Hepatocyte (in vitro differentiated cells): ENCODE measurements at regions not wholly inside any gene's neighbourhood (a gene's known extent, or its start where the extent isn't known, plus 50 kb on each side); places are given as distances from the start of the nearest gene placed in this dataset. TPM values are rescaled to one million over a fixed set of nuclear protein-coding genes. Genes with fewer than 3 reads are reported as not detected.

Experiments
- DNase-seq: peaks from one replicate; pipeline ENCODE4 v3.0.0-alpha.2; 2016; ENCODE audit warnings: low spot score
- H2AFZ ChIP-seq: fragments of 200-600 bp; sonication (generic); 2 replicates; pipeline ENCODE4 v1.6.0; 2016; ENCODE audit warnings: antibody characterized with exemption, mild to moderate bottlenecking
- H3K27ac ChIP-seq: fragments of 200-600 bp; sonication (generic); 2 replicates; pipeline ENCODE4 v1.5.1; 2016; ENCODE audit warnings: mild to moderate bottlenecking
- H3K27me3 ChIP-seq: fragments of 200-600 bp; sonication (generic); 2 replicates; pipeline ENCODE4 v1.6.1; 2016
- H3K36me3 ChIP-seq: fragments of 200-600 bp; sonication (generic); replicated peaks from 2 replicates; pipeline ENCODE4 v1.5.1; 2016; ENCODE audit warnings: low read depth; ENCODE audit not compliant: insufficient read depth
- H3K4me1 ChIP-seq: fragments of 200-600 bp; sonication (generic); 2 replicates; pipeline ENCODE4 v1.5.1; 2016; ENCODE audit warnings: mild to moderate bottlenecking, moderate library complexity; ENCODE audit not compliant: insufficient read depth
- H3K4me2 ChIP-seq: fragments of 200-600 bp; sonication (generic); 2 replicates; pipeline ENCODE4 v1.6.0; 2016
- H3K4me3 ChIP-seq: fragments of 200-600 bp; sonication (generic); 2 replicates; pipeline ENCODE4 v1.5.1; 2016; ENCODE audit warnings: mild to moderate bottlenecking
- H3K79me2 ChIP-seq: fragments of 200-600 bp; sonication (generic); 2 replicates; pipeline ENCODE4 v1.6.0; 2017; ENCODE audit warnings: mild to moderate bottlenecking
- H3K9me2 ChIP-seq: fragments of 200-600 bp; sonication (generic); replicated peaks from 2 replicates; pipeline ENCODE4 v1.6.0; 2017; ENCODE audit warnings: mild to moderate bottlenecking; ENCODE audit not compliant: insufficient read depth
- H3K9me3 ChIP-seq: fragments of 200-600 bp; sonication (generic); 2 replicates; pipeline ENCODE4 v1.5.1; 2016; ENCODE audit warnings: low read depth, mild to moderate bottlenecking
- H4K20me1 ChIP-seq: fragments of 200-600 bp; sonication (generic); 2 replicates; pipeline ENCODE4 v1.6.0; 2016; ENCODE audit warnings: mild to moderate bottlenecking; ENCODE audit not compliant: insufficient read depth, poor library complexity, severe bottlenecking
- CTCF ChIP-seq: fragments of 200-600 bp; sonication (generic); IDR thresholded peaks from 2 replicates; pipeline ENCODE4 v1.5.1; 2016; ENCODE audit warnings: antibody characterized with exemption, mild to moderate bottlenecking; ENCODE audit not compliant: poor library complexity
- EZH2 ChIP-seq: fragments of 200-600 bp; sonication (generic); IDR thresholded peaks from 2 replicates; pipeline ENCODE4 v1.6.1; 2016; ENCODE audit warnings: antibody characterized with exemption, mild to moderate bottlenecking, borderline replicate concordance
- EZH2phosphoT487 ChIP-seq: fragments of 200-600 bp; sonication (generic); IDR thresholded peaks from one replicate; pipeline ENCODE4 v1.6.1; 2018; ENCODE audit warnings: antibody characterized with exemption, mild to moderate bottlenecking, low read depth, moderate library complexity; ENCODE audit not compliant: unreplicated experiment, severe bottlenecking
- WGBS: methylation state at CpG from one replicate; pipeline ENCODE4 v1.1.6; 2016; ENCODE audit warnings: low lambda C conversion rate; ENCODE audit errors: missing lambda C conversion rate; 5-methylcytosine and 5-hydroxymethylcytosine counted together
- small RNA-seq: library from RNA; depleted of rRNA; stranded (forward); fragments of <200 nt; gene quantifications from one replicate; pipeline ENCODE3, GENCODE V24; 2014

DNA sequence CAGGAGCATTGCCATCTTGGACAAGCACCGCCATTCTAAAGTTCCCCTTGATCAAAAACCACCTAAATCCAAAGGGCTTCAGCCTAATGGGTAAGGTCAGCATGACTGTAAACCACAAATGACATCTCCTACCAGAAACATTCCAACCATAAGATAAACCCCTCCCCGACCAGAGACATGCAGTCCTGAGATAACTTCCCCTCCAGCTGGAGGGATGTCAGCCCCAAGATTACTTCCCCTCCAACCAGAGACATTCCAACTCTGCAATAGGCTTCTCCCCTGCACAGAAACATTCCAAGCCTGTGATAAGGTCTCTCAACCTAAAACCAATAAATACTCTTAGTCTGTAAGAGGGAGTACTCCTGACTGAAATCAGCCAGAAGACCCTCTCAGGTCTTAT is 62.7 kb upstream of the DNAJC19 start:
- no peaks in the 10 kb centered on the region for H3K9me2 ChIP-seq
- H3K4me3 ChIP-seq, result no peak overlapping the region
- WGBS, result 49% methylated on average over 2 of the region's 2 CpGs
- H3K4me2 ChIP-seq, result no peak overlapping the region
- TF ChIP-seq EZH2phosphoT487 (no peak), EZH2 (no peak), CTCF (no peak)
- no peak for DNase-seq
- no peaks in the 10 kb centered on the region for H3K79me2 ChIP-seq
- no peaks in the 10 kb centered on the region for H4K20me1 ChIP-seq
- H3K36me3 ChIP-seq, result no peaks in the 10 kb centered on the region
- H2AFZ ChIP-seq, result no peak overlapping the region
- H3K4me1 ChIP-seq, result no peaks in the 10 kb centered on the region
- no peaks in the 10 kb centered on the region for H3K27me3 ChIP-seq
- no peaks in the 10 kb centered on the region for H3K9me3 ChIP-seq
- no peak overlapping the region for H3K27ac ChIP-seq

- H3K27ac ChIP-seq, result no peak overlapping the region
- H3K27me3 ChIP-seq, result no peaks in the 10 kb centered on the region
- H3K9me2 ChIP-seq, result no peaks in the 10 kb centered on the region
- no peak overlapping the region for H3K4me3 ChIP-seq
- H3K79me2 ChIP-seq, result no peaks in the 10 kb centered on the region
- H3K4me2 ChIP-seq, result no peak overlapping the region
- H4K20me1 ChIP-seq, result no peaks in the 10 kb centered on the region
- TF ChIP-seq EZH2phosphoT487 (no peak), EZH2 (no peak)
- no peak for DNase-seq
- no peaks in the 10 kb centered on the region for H3K4me1 ChIP-seq
- WGBS, result 9% methylated on average over 1 of the region's 1 CpG
- H2AFZ ChIP-seq, result no peak overlapping the region
- H3K9me3 ChIP-seq, result no peaks in the 10 kb centered on the region
- H3K36me3 ChIP-seq, result no peaks in the 10 kb centered on the region
Observed at GRCh38 chr3:181050738-181051137, 61.2 kb upstream of the DNAJC19 start.

GRCh38 chr3:181040030-181040429 is 50.5 kb upstream of the DNAJC19 start:
- no peak for TF ChIP-seq CTCF
- TF ChIP-seq EZH2phosphoT487, result no peak
- no peak for TF ChIP-seq EZH2
- H3K27me3 ChIP-seq, result no peaks in the 10 kb centered on the region
- no peaks in the 10 kb centered on the region for H3K9me3 ChIP-seq

More at GRCh38 chr3:181040030-181040429, 50.5 kb upstream of the DNAJC19 start:
- no peaks in the 10 kb centered on the region for H3K4me1 ChIP-seq
- H3K79me2 ChIP-seq, result no peaks in the 10 kb centered on the region
- H4K20me1 ChIP-seq, result no peaks in the 10 kb centered on the region
- no peak overlapping the region for H3K27ac ChIP-seq
- H3K36me3 ChIP-seq, result no peaks in the 10 kb centered on the region
- DNase-seq, result no peak
- no peak overlapping the region for H3K4me2 ChIP-seq
- H3K9me2 ChIP-seq, result no peaks in the 10 kb centered on the region
- H2AFZ ChIP-seq, result no peak overlapping the region
- no peak overlapping the region for H3K4me3 ChIP-seq

Small RNAs in the stretch of these regions (small RNA-seq; reads per million reads assigned to genes)
- not detected for gene AC083904.1
- gene RNU6-4P, result 0.34 reads per million, percentile 15 among the genes with 10 or more reads in this experiment
